ENCODE measurements at regions not wholly inside any gene's neighbourhood (a gene's known extent, or its start where the extent isn't known, plus 50 kb on each side); places are given as distances from the start of the nearest gene placed in this dataset.
A peak's percentile ranks its signal among the peaks of the same experiment; 100 is the strongest.

DNA sequence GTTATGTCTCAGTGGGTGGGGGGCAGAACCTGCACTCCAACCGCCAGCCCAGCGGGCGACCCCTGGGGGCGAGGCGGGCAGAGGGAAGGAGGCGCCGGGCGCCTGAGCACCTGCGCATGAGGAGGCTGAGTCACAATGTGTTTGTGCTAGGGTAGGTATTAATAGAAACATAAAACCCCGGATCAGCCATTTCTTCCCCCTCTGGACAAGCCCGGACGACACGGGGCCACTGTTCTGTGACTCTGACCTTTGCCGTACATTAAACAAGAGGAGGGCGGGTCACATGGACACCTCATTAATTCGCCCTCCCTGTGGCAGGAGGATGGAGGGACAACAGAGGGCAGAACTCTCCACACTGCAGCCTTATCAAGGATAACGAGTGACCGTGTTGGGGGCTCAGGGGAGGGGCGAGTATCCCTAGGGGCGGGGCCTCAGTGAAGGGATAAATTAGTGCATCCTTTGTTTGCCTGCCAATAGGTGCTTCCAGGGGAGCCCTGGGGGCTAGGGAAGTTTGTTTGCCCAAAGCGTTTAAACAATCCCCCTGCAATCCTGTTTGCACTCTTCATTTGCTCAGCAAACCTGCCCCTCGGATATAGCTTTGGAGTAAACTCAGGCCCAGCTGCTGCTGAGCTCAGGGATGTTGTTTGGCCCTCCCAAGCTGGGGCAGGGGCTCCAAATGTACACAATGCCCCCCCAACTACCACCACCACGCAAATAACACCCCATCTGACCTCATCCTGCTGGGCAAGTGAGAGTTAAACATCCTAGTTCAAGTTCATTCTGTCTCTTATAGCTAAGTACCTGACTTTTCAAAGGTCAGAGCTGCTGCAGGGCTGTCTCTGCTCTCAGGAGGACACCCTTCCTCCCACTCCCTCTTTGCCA, 171.2 kb upstream of the GLI2 start:
- Histone ChIP-seq H3K9me3 (ENCODE audit: control insufficient read depth in 2 of 3, insufficient read depth in 1 of 3, low read length in 3 of 3) (no peaks in the 10 kb centered on the region), H3K27ac (ENCODE audit: low read depth in 2 of 2, low read length in 2 of 2) (no peak overlapping the region), H3K4me3 (ENCODE audit: low read length in 3 of 3) (no peak overlapping the region), H3K4me1 (ENCODE audit: control insufficient read depth in 2 of 3, insufficient read depth in 2 of 3, low read depth in 1 of 3, low read length in 3 of 3) (peaks cover 0 to 32% (median 15%) of the 10 kb centered on the region in 3 donors), H3K36me3 (ENCODE audit: control insufficient read depth in 2 of 3, insufficient read depth in 3 of 3, low read length in 3 of 3) (no peaks in the 10 kb centered on the region), H3K9ac (ENCODE audit: low read length in 3 of 3) (no peak overlapping the region), H3K27me3 (ENCODE audit: control insufficient read depth, insufficient read depth, low read length) (peaks cover 7% of the 10 kb centered on the region)
- peak; percentile 74 to 83 (median 75) for DNase-seq
- TF ChIP-seq CTCF (IDR thresholded peaks at IDR 0.05; ENCODE audit: borderline replicate concordance, extremely low read depth, insufficient read depth), result no peak
- FAIRE-seq, result no peak
- intact Hi-C loops (cut with DNase I), result no loop called here

DNA sequence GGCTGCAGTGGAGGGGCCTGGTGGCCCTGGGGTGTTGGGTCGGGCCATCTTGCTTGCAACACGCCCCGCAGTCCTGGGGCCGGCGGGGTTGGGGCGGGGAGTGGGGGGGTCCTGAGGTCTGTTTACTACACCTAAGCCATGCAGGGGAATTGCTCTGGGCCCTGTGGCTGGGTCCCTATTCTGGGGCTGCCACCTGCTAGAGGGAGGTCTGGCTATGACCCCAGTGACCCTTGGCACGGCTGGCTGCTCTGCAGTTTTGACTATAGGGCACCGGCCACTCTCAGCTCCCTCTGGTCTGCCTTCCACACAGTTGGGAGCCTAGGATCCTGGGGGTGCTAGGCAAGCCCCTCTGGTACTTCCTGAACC, 170.6 kb upstream of the GLI2 start:
- no peaks in the 10 kb centered on the region for H3K9me3 ChIP-seq (ENCODE audit: control insufficient read depth in 2 of 3, insufficient read depth in 1 of 3, low read length in 3 of 3)
- no peak overlapping the region for H3K4me3 ChIP-seq (ENCODE audit: low read length in 3 of 3)
- H3K27me3 ChIP-seq (ENCODE audit: control insufficient read depth, insufficient read depth, low read length), result peaks cover 5% of the 10 kb centered on the region
- H3K9ac ChIP-seq (ENCODE audit: low read length in 3 of 3), result no peak overlapping the region
- peaks cover 0 to 32% (median 15%) of the 10 kb centered on the region in 3 donors for H3K4me1 ChIP-seq (ENCODE audit: control insufficient read depth in 2 of 3, insufficient read depth in 2 of 3, low read depth in 1 of 3, low read length in 3 of 3)
- no peaks in the 10 kb centered on the region for H3K36me3 ChIP-seq (ENCODE audit: control insufficient read depth in 2 of 3, insufficient read depth in 3 of 3, low read length in 3 of 3)
- FAIRE-seq (no peak), DNase-seq (no peak)
- H3K27ac ChIP-seq (ENCODE audit: low read depth in 2 of 2, low read length in 2 of 2), result no peak overlapping the region
- TF ChIP-seq CTCF (IDR thresholded peaks at IDR 0.05; ENCODE audit: borderline replicate concordance, extremely low read depth, insufficient read depth), result no peak
- intact Hi-C loops (cut with DNase I), result no loop called here

DNA sequence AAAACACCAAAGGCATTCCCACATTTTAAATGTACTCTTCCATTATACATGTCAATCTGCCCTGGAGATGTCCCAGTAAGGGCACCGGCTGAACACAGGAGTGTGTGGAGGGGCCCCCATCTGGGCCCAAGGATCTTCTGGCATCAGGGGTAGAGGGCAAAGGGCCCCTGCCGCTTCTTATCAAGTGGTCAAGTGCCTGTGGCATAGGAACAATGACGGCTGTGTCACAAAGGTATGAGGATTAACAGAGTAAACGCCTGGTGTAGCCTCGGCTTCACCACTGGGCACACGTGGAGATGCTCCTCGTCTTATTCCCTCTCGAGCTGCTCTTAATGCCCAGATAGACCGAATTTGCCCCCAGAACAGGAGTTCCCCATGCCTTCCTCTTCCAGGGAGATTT, 169.7 kb upstream of the GLI2 start:
- peaks cover 5% of the 10 kb centered on the region for H3K27me3 ChIP-seq (ENCODE audit: control insufficient read depth, insufficient read depth, low read length)
- intact Hi-C loops (cut with DNase I), result no loop called here
- peaks cover 0 to 32% (median 15%) of the 10 kb centered on the region in 3 donors for H3K4me1 ChIP-seq (ENCODE audit: control insufficient read depth in 2 of 3, insufficient read depth in 2 of 3, low read depth in 1 of 3, low read length in 3 of 3)
- H3K36me3 ChIP-seq (ENCODE audit: control insufficient read depth in 2 of 3, insufficient read depth in 3 of 3, low read length in 3 of 3), result no peaks in the 10 kb centered on the region
- DNase-seq, result no peak
- H3K27ac ChIP-seq (ENCODE audit: low read depth in 2 of 2, low read length in 2 of 2), result peak overlapping the region in 1 of 2 donors; percentile 60
- no peak overlapping the region for H3K4me3 ChIP-seq (ENCODE audit: low read length in 3 of 3)
- peak overlapping the region in 1 of 3 donors; percentile 16 for H3K9ac ChIP-seq (ENCODE audit: low read length in 3 of 3)
- TF ChIP-seq CTCF (IDR thresholded peaks at IDR 0.05; ENCODE audit: borderline replicate concordance, extremely low read depth, insufficient read depth), result no peak
- H3K9me3 ChIP-seq (ENCODE audit: control insufficient read depth in 2 of 3, insufficient read depth in 1 of 3, low read length in 3 of 3), result no peaks in the 10 kb centered on the region
- no peak for FAIRE-seq

All from kidney (tissue), 13 donors.